ENCODE measurements at regions not wholly inside any gene's neighbourhood (a gene's known extent, or its start where the extent isn't known, plus 50 kb on each side); places are given as distances from the start of the nearest gene placed in this dataset.

DNA sequence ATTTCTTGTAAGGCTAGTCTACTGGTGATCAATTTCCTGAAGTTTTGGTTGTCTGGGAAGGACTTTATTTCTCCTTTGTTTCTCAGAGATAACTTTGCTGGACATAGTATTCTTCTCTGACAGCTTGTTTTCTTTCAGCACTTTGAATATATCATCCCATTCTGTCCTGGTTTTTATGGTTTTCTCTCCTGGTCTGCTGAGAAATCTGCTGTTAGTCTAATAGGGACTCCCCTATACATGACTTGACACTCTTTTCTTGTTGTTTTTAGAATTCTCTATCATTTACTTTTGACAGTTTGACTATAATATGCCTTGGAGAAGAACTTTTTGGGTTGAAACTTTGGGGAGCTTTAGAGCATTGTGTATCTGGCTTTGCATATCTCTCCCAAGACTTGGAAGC, 112.5 kb downstream of the PRL start:
- TF ChIP-seq CTCF (IDR thresholded peaks at IDR 0.05) (no peak), POLR2AphosphoS5 (IDR thresholded peaks at IDR 0.05) (no peak), POLR2A (IDR thresholded peaks at IDR 0.05) (no peak)

Data from suprapubic skin (tissue), 4 donors.